Osteocyte (in vitro differentiated cells): ENCODE measurements at regions not wholly inside any gene's neighbourhood (a gene's known extent, or its start where the extent isn't known, plus 50 kb on each side); places are given as distances from the start of the nearest gene placed in this dataset.

Source experiments
- DNase-seq: peaks from one replicate; pipeline ENCODE4 v3.0.0; 2021; ENCODE audit warnings: mixed read lengths; ENCODE audit not compliant: unreplicated experiment; ENCODE audit errors: extremely low spot score
- H3K27ac Mint-ChIP-seq: one replicate; pipeline ENCODE4 v1.8.0; 2021; ENCODE audit warnings: mild to moderate bottlenecking, mixed read lengths; ENCODE audit not compliant: unreplicated experiment
- H3K27me3 Mint-ChIP-seq: one replicate; pipeline ENCODE4 v1.8.0; 2021; ENCODE audit warnings: mixed read lengths; ENCODE audit not compliant: unreplicated experiment
- H3K36me3 Mint-ChIP-seq: one replicate; pipeline ENCODE4 v1.8.0; 2021; ENCODE audit warnings: mixed read lengths; ENCODE audit not compliant: unreplicated experiment
- H3K4me1 Mint-ChIP-seq: one replicate; pipeline ENCODE4 v1.8.0; 2021; ENCODE audit warnings: mixed read lengths; ENCODE audit not compliant: unreplicated experiment
- H3K4me3 Mint-ChIP-seq: one replicate; pipeline ENCODE4 v1.8.0; 2021; ENCODE audit warnings: mild to moderate bottlenecking, moderate library complexity, mixed read lengths; ENCODE audit not compliant: unreplicated experiment
- H3K9me3 Mint-ChIP-seq: one replicate; pipeline ENCODE4 v1.8.0; 2021; ENCODE audit warnings: mixed read lengths; ENCODE audit not compliant: unreplicated experiment
- TF ChIP-seq, protein P1 (sequence below): fragments of 200-600 bp; sonication (generic); IDR thresholded peaks from 2 replicates; pipeline ENCODE4 v1.5.0; 2021; ENCODE audit warnings: antibody characterized with exemption, mild to moderate bottlenecking, moderate library complexity

DNA sequence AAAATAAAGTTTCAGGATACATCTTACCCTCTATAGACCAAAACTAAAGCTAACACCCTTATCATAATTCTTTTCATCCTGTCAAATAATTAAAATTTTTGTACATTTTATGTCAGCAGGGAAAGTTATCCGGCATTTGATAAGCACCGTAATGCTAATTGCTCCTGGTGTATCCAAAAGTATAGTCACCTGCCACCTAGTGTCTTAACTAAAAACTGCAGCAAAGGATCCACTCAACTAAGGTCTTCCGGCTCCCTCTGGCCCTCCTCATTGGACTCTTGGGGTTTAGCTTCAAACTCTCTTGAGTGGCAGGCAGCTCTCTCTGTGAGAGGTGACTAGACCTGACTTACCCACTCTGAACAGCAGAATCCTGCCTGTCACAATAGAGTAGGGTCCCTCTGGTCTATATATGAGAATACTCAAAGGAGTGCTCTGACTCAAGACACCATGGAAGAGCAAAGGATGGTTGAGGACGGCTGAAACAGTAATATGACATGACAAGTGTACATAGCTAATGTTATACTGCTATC lies 60.4 kb upstream of the CAST start:
- Mint-ChIP-seq H3K9me3 (no peaks in the 10 kb centered on the region), H3K36me3 (no peaks in the 10 kb centered on the region), H3K4me3 (no peak overlapping the region), H3K27me3 (peaks cover 12% of the 10 kb centered on the region), H3K27ac (no peak overlapping the region), H3K4me1 (peaks cover 9% of the 10 kb centered on the region)
- no peak for DNase-seq
- TF ChIP-seq, protein P1, sequence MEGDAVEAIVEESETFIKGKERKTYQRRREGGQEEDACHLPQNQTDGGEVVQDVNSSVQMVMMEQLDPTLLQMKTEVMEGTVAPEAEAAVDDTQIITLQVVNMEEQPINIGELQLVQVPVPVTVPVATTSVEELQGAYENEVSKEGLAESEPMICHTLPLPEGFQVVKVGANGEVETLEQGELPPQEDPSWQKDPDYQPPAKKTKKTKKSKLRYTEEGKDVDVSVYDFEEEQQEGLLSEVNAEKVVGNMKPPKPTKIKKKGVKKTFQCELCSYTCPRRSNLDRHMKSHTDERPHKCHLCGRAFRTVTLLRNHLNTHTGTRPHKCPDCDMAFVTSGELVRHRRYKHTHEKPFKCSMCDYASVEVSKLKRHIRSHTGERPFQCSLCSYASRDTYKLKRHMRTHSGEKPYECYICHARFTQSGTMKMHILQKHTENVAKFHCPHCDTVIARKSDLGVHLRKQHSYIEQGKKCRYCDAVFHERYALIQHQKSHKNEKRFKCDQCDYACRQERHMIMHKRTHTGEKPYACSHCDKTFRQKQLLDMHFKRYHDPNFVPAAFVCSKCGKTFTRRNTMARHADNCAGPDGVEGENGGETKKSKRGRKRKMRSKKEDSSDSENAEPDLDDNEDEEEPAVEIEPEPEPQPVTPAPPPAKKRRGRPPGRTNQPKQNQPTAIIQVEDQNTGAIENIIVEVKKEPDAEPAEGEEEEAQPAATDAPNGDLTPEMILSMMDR: peak; percentile 85

DNA sequence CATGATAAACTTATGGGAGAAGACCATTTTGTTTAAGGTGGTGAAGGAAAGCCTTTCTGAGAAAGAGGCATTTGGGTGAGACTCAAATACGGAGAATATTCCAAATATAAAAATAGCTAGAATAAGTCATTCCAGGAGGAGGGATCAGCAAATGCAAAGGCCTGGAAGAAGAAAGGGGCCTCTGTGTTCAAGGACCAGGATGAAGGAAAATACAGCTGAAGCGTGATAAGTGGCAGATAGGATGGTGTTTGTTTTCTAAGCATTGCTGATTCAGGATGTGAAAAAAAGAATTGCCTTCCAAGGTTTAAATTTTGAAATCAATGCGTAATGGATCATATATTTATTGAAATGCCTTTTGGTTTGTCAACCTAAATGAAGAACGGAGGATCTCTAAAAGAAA lies 59.4 kb upstream of the CAST start:
- Mint-ChIP-seq H3K9me3 (no peaks in the 10 kb centered on the region), H3K27ac (no peak overlapping the region), H3K36me3 (no peaks in the 10 kb centered on the region), H3K4me3 (no peak overlapping the region), H3K27me3 (peaks cover 12% of the 10 kb centered on the region), H3K4me1 (peaks cover 9% of the 10 kb centered on the region)
- TF ChIP-seq, protein P1: no peak
- DNase-seq: no peak

DNA sequence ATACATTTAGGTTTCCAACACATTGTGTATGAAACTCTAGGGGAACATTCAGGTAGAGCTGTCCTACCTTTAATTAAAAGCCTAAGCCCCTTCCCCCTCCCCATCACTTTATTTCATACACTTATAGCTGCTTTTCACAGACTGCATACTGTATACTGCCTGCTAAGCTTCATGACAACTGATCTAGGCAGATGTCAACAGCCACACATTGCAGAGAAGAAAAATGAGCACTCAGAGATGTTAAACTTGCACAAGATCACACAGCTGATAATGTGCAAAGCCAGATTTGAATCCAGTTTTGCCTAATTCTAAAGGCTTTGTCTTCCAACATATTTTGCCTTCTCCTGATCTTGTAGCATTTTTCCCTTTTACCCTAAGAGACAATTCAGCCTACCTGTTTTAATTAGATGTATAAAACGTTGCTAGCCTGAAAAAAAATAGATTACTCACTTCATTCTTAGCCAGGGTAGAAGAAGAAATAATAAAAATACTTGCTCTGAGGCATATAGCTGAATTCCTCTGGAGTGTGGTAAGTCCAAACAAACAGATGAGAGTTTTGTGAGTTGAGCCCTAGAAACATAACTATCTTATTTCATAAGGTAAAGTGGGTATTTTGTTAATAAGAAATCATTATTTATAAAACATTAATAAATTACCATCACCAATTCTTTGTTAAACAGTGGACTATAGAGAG lies 56.9 kb upstream of the CAST start:
- Mint-ChIP-seq H3K4me3 (no peak overlapping the region), H3K36me3 (no peaks in the 10 kb centered on the region), H3K27ac (no peak overlapping the region), H3K27me3 (peaks cover 9% of the 10 kb centered on the region), H3K9me3 (no peaks in the 10 kb centered on the region), H3K4me1 (peaks cover 9% of the 10 kb centered on the region)
- DNase-seq: no peak
- TF ChIP-seq, protein P1: no peak

DNA sequence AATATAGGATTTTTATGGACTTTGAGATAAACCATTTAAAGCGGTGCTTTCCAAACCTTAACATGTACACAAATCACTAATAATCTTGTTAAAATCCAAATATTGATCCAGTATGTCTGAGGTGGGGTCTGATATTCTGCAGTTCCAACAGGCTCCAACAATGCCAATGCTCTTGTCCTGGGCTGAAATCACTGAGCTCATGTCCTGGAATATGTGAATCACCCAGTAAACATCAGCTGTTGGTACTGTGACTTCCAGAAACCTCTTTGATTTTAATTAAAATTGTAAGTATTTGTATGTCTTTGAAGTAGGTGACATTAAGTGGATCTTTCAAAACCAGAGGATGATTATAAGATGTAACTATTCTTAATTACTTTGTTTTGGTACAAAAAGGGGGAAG lies 52.8 kb upstream of the CAST start:
- H3K4me3 Mint-ChIP-seq: no peak overlapping the region

DNA sequence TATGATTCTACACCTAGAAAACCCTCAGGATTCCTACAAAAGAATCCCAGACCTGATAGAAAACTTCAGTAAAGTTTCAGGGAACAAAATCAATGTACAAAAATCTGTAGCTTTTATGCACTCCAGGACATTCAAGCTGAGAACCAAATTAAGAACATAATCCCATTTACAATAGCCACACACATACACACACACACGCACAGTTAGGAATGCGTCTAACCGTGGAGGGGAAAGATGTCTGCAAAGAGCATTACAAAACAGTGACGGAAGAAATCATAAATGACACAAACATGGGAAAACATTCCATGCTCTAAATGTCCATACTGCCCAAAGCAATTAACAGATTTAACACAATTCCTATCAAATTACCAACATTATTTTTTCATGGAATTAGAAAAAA lies 51.4 kb upstream of the CAST start:
- Mint-ChIP-seq H3K27ac (no peak overlapping the region), H3K4me1 (peaks cover 10% of the 10 kb centered on the region), H3K4me3 (no peak overlapping the region)

More for the DNA sequence above, 52.8 kb upstream of the CAST start:
- Mint-ChIP-seq H3K36me3 (no peaks in the 10 kb centered on the region), H3K27me3 (peaks cover 2% of the 10 kb centered on the region), H3K27ac (no peak overlapping the region), H3K4me1 (peaks cover 13% of the 10 kb centered on the region), H3K9me3 (no peaks in the 10 kb centered on the region)
- DNase-seq: no peak
- TF ChIP-seq, protein P1: no peak

More for the DNA sequence above, 51.4 kb upstream of the CAST start:
- H3K36me3 Mint-ChIP-seq: no peaks in the 10 kb centered on the region
- no peak for DNase-seq
- H3K9me3 Mint-ChIP-seq: no peaks in the 10 kb centered on the region
- TF ChIP-seq, protein P1: no peak
- H3K27me3 Mint-ChIP-seq: peaks cover 2% of the 10 kb centered on the region
